PC-3 (cell line): ENCODE measurements at regions not wholly inside any gene's neighbourhood (a gene's known extent, or its start where the extent isn't known, plus 50 kb on each side); places are given as distances from the start of the nearest gene placed in this dataset.

Experiments
- ATAC-seq: fragments of 200-7000 bp; cut with Tn5 transposase; 2 replicates; pipeline ENCODE4 v1.9.1; 2020; ENCODE audit warnings: mild to moderate bottlenecking, moderate library complexity
- BruUV-seq: library from RNA; stranded (reverse); fragments of 400-500 nt; replicated peaks from 2 replicates; lab custom pipeline; 2021; lab: Mats Ljungman, UMichigan
- CTCF ChIA-PET: fragments of 300-600 bp; sonication (Branson Sonifier 250); formaldehyde crosslinking; loops from one replicate; lab custom pipeline; 2022; ENCODE audit warnings: antibody characterized with exemption; lab: Charles Lee
- POLR2A ChIA-PET: fragments of 300-600 bp; sonication (Branson Sonifier 250); formaldehyde crosslinking; loops from one replicate; lab custom pipeline; 2022; ENCODE audit warnings: antibody characterized with exemption; ENCODE audit not compliant: unreplicated experiment; lab: Charles Lee
- DNase-seq: peaks from one replicate; pipeline ENCODE4 v3.0.0-alpha.2; 2015
- H2AFZ ChIP-seq: fragments of 300-600 bp; sonication (generic); 2 replicates; pipeline ENCODE4 v1.6.0; 2016; ENCODE audit warnings: antibody characterized with exemption, low read length
- H3F3A ChIP-seq: fragments of 300-600 bp; sonication (generic); one replicate; pipeline ENCODE4 v1.6.0; 2017; ENCODE audit warnings: antibody characterized with exemption, low read length, control low read depth, mild to moderate bottlenecking; ENCODE audit not compliant: unreplicated experiment
- H3K27ac ChIP-seq: fragments of 300-600 bp; sonication (generic); 2 replicates; pipeline ENCODE4 v1.5.1; 2016; ENCODE audit warnings: mild to moderate bottlenecking, low read length
- H3K27me3 ChIP-seq: fragments of 300-600 bp; sonication (generic); 2 replicates; pipeline ENCODE4 v1.6.1; 2016; ENCODE audit warnings: low read length, mixed read lengths
- H3K36me3 ChIP-seq: fragments of 300-600 bp; sonication (generic); 2 replicates; pipeline ENCODE4 v1.6.1; 2016; ENCODE audit warnings: low read depth, mixed run types, low read length, mixed read lengths
- H3K4me1 ChIP-seq: fragments of 300-600 bp; sonication (generic); 2 replicates; pipeline ENCODE4 v1.5.1; 2016; ENCODE audit warnings: low read length; ENCODE audit not compliant: insufficient read depth
- H3K4me2 ChIP-seq: fragments of 300-600 bp; sonication (generic); 2 replicates; pipeline ENCODE4 v1.6.0; 2016; ENCODE audit warnings: low read length
- H3K4me3 ChIP-seq: fragments of 300-600 bp; sonication (generic); 2 replicates; pipeline ENCODE4 v1.5.1; 2016; ENCODE audit warnings: mild to moderate bottlenecking, low read length, mixed read lengths
- H3K79me2 ChIP-seq: fragments of 300-600 bp; sonication (generic); 2 replicates; pipeline ENCODE4 v1.6.1; 2017; ENCODE audit warnings: low read length, mixed read lengths
- H3K9ac ChIP-seq: fragments of 300-600 bp; sonication (generic); 2 replicates; pipeline ENCODE4 v1.6.0; 2016; ENCODE audit warnings: mild to moderate bottlenecking, low read length
- H3K9me2 ChIP-seq: fragments of 300-600 bp; sonication (generic); replicated peaks from 2 replicates; pipeline ENCODE4 v1.6.1; 2016; ENCODE audit warnings: mixed run types, low read length, mixed read lengths
- H3K9me3 ChIP-seq: fragments of 300-600 bp; sonication (generic); 2 replicates; pipeline ENCODE4 v1.6.1; 2016; ENCODE audit warnings: low read length, mixed read lengths
- H4K20me1 ChIP-seq: fragments of 300-600 bp; sonication (generic); 2 replicates; pipeline ENCODE4 v1.6.1; 2016; ENCODE audit warnings: low read length, mixed read lengths
- EZH2 ChIP-seq: fragments of 300-600 bp; sonication (generic); IDR thresholded peaks from one replicate; pipeline ENCODE4 v1.6.1; 2017; ENCODE audit warnings: antibody characterized with exemption, mild to moderate bottlenecking, low read length; ENCODE audit not compliant: unreplicated experiment
- EZH2phosphoT487 ChIP-seq: fragments of 300-600 bp; sonication (generic); IDR thresholded peaks from 2 replicates; pipeline ENCODE4 v1.6.1; 2018; ENCODE audit warnings: mild to moderate bottlenecking, antibody characterized with exemption, low read length, borderline replicate concordance
- intact Hi-C: fragments of 100-400 bp; cut with micrococcal nuclease; formaldehyde crosslinking; loops from 2 replicates; pipeline ENCODE4 v1.9.0; 2023
- TF ChIP-seq, protein P1 (sequence below): fragments of 300-600 bp; sonication (generic); conservative IDR thresholded peaks from 2 replicates; pipeline ENCODE4 v1.5.1; 2017; ENCODE audit warnings: antibody characterized with exemption, low read depth, mild to moderate bottlenecking, low read length

DNA sequence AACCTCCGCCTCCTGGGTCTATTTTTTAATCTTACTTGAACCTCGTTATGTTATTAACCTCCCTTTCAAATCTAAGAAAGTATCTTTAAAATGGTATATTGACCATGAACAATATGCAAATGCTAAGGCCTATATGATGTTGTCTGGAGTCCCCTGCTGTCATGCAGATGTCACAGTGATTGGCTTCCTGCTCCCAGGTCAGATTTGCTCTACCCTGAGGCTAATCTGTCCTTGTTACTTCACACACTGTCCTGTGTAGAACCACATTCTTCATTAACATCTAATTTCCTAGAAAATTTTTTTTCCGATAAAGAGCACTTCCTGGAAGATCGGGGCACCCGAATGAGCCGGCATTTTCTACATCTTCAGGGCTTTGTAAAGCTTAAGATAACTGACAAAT lies 306.6 kb downstream of the MRPL39 start:
- Histone ChIP-seq H3K27me3 (no peaks in the 10 kb centered on the region), H2AFZ (no peak overlapping the region), H3K36me3 (no peaks in the 10 kb centered on the region), H3K79me2 (no peaks in the 10 kb centered on the region), H3K4me1 (no peaks in the 10 kb centered on the region), H3K27ac (no peak overlapping the region), H4K20me1 (no peaks in the 10 kb centered on the region), H3K4me2 (no peak overlapping the region), H3K9me2 (no peaks in the 10 kb centered on the region), H3F3A (no peaks in the 10 kb centered on the region), H3K4me3 (no peak overlapping the region), H3K9me3 (no peaks in the 10 kb centered on the region), H3K9ac (no peak overlapping the region)
- TF ChIP-seq, protein P1, sequence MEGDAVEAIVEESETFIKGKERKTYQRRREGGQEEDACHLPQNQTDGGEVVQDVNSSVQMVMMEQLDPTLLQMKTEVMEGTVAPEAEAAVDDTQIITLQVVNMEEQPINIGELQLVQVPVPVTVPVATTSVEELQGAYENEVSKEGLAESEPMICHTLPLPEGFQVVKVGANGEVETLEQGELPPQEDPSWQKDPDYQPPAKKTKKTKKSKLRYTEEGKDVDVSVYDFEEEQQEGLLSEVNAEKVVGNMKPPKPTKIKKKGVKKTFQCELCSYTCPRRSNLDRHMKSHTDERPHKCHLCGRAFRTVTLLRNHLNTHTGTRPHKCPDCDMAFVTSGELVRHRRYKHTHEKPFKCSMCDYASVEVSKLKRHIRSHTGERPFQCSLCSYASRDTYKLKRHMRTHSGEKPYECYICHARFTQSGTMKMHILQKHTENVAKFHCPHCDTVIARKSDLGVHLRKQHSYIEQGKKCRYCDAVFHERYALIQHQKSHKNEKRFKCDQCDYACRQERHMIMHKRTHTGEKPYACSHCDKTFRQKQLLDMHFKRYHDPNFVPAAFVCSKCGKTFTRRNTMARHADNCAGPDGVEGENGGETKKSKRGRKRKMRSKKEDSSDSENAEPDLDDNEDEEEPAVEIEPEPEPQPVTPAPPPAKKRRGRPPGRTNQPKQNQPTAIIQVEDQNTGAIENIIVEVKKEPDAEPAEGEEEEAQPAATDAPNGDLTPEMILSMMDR, result no peak
- no peak for TF ChIP-seq EZH2
- no peak for TF ChIP-seq EZH2phosphoT487
- ATAC-seq, result no peak
- POLR2A ChIA-PET, result no interaction called here
- no peak for DNase-seq
- CTCF ChIA-PET, result no interaction called here
- no TSS peak for BruUV-seq
- intact Hi-C loops, result no loop called here

DNA sequence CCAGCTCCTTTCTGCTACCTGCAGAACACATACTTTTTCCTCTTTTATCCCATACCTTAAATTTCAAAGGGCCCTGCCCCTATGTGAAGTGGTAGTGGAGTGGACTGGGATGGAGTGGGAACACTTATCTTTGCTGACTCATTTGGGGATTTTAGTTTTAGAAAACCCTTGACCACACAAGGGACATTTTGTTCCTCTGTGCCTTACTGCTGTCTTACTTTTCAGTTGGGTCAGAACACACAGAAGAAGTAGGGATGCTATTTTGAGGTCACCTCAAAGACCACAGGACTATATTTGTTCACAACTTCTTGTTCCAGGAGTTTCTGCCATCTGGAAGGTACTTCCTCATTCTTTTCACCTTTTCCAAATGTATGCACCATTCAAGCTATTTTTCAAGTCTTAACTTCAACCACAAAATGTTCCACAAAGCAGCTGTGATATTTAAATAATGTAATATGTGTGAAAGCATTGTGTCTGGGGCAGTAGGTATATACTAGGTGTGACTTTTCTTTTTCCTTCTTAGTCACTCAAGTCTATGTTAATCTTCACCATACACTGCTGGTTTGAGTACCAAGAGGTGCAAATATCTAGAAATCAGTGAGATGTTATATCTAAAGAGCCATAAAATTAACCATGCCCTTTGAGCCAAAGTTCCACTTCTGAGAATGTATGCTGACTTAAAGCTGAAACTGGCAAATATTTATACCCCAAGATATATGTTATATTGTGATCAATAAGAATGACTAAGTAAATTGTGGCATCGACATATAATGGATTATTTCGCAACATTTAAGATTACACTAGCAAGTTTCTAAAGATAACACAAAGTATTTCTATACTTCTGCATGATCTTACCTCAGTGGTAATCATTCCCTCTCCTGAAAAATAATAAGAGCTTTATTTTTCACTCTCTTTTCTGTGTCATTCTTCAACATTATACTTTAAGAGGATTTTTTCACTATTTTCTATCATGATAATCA lies 308.5 kb downstream of the MRPL39 start:
- ChIA-PET CTCF (no interaction called here), POLR2A (no interaction called here)
- Histone ChIP-seq H2AFZ (no peak overlapping the region), H3K27ac (no peak overlapping the region), H3K9me3 (no peaks in the 10 kb centered on the region), H3K4me3 (no peak overlapping the region), H3K4me1 (no peaks in the 10 kb centered on the region), H3K27me3 (no peaks in the 10 kb centered on the region), H4K20me1 (no peaks in the 10 kb centered on the region), H3F3A (no peaks in the 10 kb centered on the region), H3K79me2 (no peaks in the 10 kb centered on the region), H3K4me2 (no peak overlapping the region), H3K9me2 (0 out of 2 replicates have a peak, but pooled peaks cover 4% of the 10 kb centered on the region), H3K9ac (no peak overlapping the region), H3K36me3 (no peaks in the 10 kb centered on the region)
- TF ChIP-seq EZH2 (no peak), EZH2phosphoT487 (no peak)
- TF ChIP-seq, protein P1, result no peak
- BruUV-seq, result no TSS peak
- intact Hi-C loops, result no loop called here
- ATAC-seq (no peak), DNase-seq (no peak)

DNA sequence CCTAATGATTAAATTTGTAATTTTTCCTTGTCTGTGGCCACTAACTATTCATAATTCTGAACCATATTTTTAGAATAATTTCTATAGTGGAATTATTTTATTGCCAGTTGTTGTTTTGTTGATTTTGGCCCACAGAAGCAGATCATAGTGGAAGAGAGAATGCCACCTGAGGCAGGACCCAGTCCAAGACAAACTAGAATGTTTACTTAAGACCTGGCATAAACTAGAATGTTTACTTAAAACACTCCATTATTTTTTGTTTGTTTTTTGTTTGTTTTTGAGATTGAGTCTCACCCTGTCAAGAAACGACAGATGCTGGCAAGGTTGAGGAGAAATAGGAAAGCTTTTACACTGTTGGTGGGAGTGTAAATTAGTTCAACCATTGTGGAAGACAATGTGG lies 310.2 kb downstream of the MRPL39 start:
- H3K79me2 ChIP-seq, result no peaks in the 10 kb centered on the region
- DNase-seq, result no peak
- TF ChIP-seq, protein P1, result no peak
- no peak for TF ChIP-seq EZH2
- TF ChIP-seq EZH2phosphoT487, result no peak
- intact Hi-C loops, result no loop called here
- CTCF ChIA-PET, result no interaction called here
- H3K9me2 ChIP-seq, result 0 out of 2 replicates have a peak, but pooled peaks cover 4% of the 10 kb centered on the region
- no peak overlapping the region for H3K4me3 ChIP-seq
- H3F3A ChIP-seq, result no peaks in the 10 kb centered on the region
- H4K20me1 ChIP-seq, result no peaks in the 10 kb centered on the region
- no peak overlapping the region for H3K4me2 ChIP-seq
- no peak overlapping the region for H3K27ac ChIP-seq
- H3K9ac ChIP-seq, result no peak overlapping the region
- no peak overlapping the region for H2AFZ ChIP-seq
- POLR2A ChIA-PET, result no interaction called here
- no peaks in the 10 kb centered on the region for H3K4me1 ChIP-seq
- BruUV-seq, result no TSS peak
- no peaks in the 10 kb centered on the region for H3K36me3 ChIP-seq
- no peak for ATAC-seq
- no peaks in the 10 kb centered on the region for H3K27me3 ChIP-seq
- H3K9me3 ChIP-seq, result no peaks in the 10 kb centered on the region
